ENCODE measurements at regions not wholly inside any gene's neighbourhood (a gene's known extent, or its start where the extent isn't known, plus 50 kb on each side); places are given as distances from the start of the nearest gene placed in this dataset.

GRCh38 chr5:125470280-125470902, 724.0 kb upstream of the ZNF608 start:
- CTCF ChIA-PET: no interaction called here
- no peaks in the 10 kb centered on the region for H3K27me3 Mint-ChIP-seq (ENCODE audit: insufficient read depth, unreplicated experiment)
- no peak overlapping the region for H3K4me3 Mint-ChIP-seq (ENCODE audit: unreplicated experiment)
- Histone ChIP-seq H3K36me3 (ENCODE audit: control insufficient read depth, insufficient read depth, low read length) (no peaks in the 10 kb centered on the region), H3K27me3 (replicated peaks; ENCODE audit: control insufficient read depth, insufficient read depth, low read length) (no peaks in the 10 kb centered on the region), H3K4me3 (ENCODE audit: low read depth, low read length) (no peak overlapping the region), H3K9me3 (no peaks in the 10 kb centered on the region), H3K4me1 (no peaks in the 10 kb centered on the region)
- H3K36me3 Mint-ChIP-seq (ENCODE audit: insufficient read depth, unreplicated experiment): no peaks in the 10 kb centered on the region
- no peaks in the 10 kb centered on the region for H3K9me3 Mint-ChIP-seq (ENCODE audit: unreplicated experiment)
- POLR2A ChIA-PET: no interaction called here
- DNase-seq: no peak
- BruUV-seq (replicated peaks): no TSS peak
- H3K27ac Mint-ChIP-seq (ENCODE audit: unreplicated experiment): no peak overlapping the region
- intact Hi-C loops (cut with micrococcal nuclease; ENCODE audit: unreplicated experiment): no loop called here
- H3K4me1 Mint-ChIP-seq (ENCODE audit: low read depth, unreplicated experiment): peaks cover 3% of the 10 kb centered on the region
- TF ChIP-seq CTCF (IDR thresholded peaks at IDR 0.05; ENCODE audit: insufficient read depth in 1 of 2, low read depth in 1 of 2, low read length in 1 of 2, severe bottlenecking in 1 of 2, unreplicated experiment in 1 of 2): no peak

GRCh38 chr5:125476901-125477585, 730.6 kb upstream of the ZNF608 start:
- H3K9me3 ChIP-seq: no peaks in the 10 kb centered on the region
- H3K4me1 Mint-ChIP-seq (ENCODE audit: low read depth, unreplicated experiment): peaks cover 32% of the 10 kb centered on the region
- peaks cover 17% of the 10 kb centered on the region for H3K4me1 ChIP-seq
- H3K4me3 ChIP-seq (ENCODE audit: low read depth, low read length): no peak overlapping the region
- no peaks in the 10 kb centered on the region for H3K9me3 Mint-ChIP-seq (ENCODE audit: unreplicated experiment)
- no peaks in the 10 kb centered on the region for H3K27me3 ChIP-seq (replicated peaks; ENCODE audit: control insufficient read depth, insufficient read depth, low read length)
- H3K27me3 Mint-ChIP-seq (ENCODE audit: insufficient read depth, unreplicated experiment): no peaks in the 10 kb centered on the region
- no peak overlapping the region for H3K27ac Mint-ChIP-seq (ENCODE audit: unreplicated experiment)
- H3K36me3 Mint-ChIP-seq (ENCODE audit: insufficient read depth, unreplicated experiment): no peaks in the 10 kb centered on the region
- POLR2A ChIA-PET: no interaction called here
- DNase-seq: peak in 1 of 2 experiments; percentile 10
- CTCF ChIA-PET: no interaction called here
- H3K36me3 ChIP-seq (ENCODE audit: control insufficient read depth, insufficient read depth, low read length): no peaks in the 10 kb centered on the region
- no peak overlapping the region for H3K4me3 Mint-ChIP-seq (ENCODE audit: unreplicated experiment)
- no TSS peak for BruUV-seq (replicated peaks)
- TF ChIP-seq CTCF (IDR thresholded peaks at IDR 0.05; ENCODE audit: insufficient read depth in 1 of 2, low read depth in 1 of 2, low read length in 1 of 2, severe bottlenecking in 1 of 2, unreplicated experiment in 1 of 2): no peak
- intact Hi-C loops (cut with micrococcal nuclease; ENCODE audit: unreplicated experiment): no loop called here

- no peak for TF ChIP-seq CTCF (IDR thresholded peaks at IDR 0.05; ENCODE audit: insufficient read depth in 1 of 2, low read depth in 1 of 2, low read length in 1 of 2, severe bottlenecking in 1 of 2, unreplicated experiment in 1 of 2)
- Histone ChIP-seq H3K4me3 (ENCODE audit: low read depth, low read length) (no peak overlapping the region), H3K4me1 (peaks cover 17% of the 10 kb centered on the region), H3K27me3 (replicated peaks; ENCODE audit: control insufficient read depth, insufficient read depth, low read length) (no peaks in the 10 kb centered on the region), H3K36me3 (ENCODE audit: control insufficient read depth, insufficient read depth, low read length) (no peaks in the 10 kb centered on the region), H3K9me3 (no peaks in the 10 kb centered on the region)
- Mint-ChIP-seq H3K27ac (ENCODE audit: unreplicated experiment) (no peak overlapping the region), H3K4me1 (ENCODE audit: low read depth, unreplicated experiment) (peaks cover 32% of the 10 kb centered on the region), H3K9me3 (ENCODE audit: unreplicated experiment) (no peaks in the 10 kb centered on the region), H3K27me3 (ENCODE audit: insufficient read depth, unreplicated experiment) (no peaks in the 10 kb centered on the region), H3K36me3 (ENCODE audit: insufficient read depth, unreplicated experiment) (no peaks in the 10 kb centered on the region), H3K4me3 (ENCODE audit: unreplicated experiment) (no peak overlapping the region)
- POLR2A ChIA-PET: no interaction called here
- no peak for DNase-seq
- no TSS peak for BruUV-seq (replicated peaks)
- CTCF ChIA-PET: no interaction called here
- intact Hi-C loops (cut with micrococcal nuclease; ENCODE audit: unreplicated experiment): no loop called here
Observed at GRCh38 chr5:125477586-125477975, 731.1 kb upstream of the ZNF608 start.
